OCI-LY1 (cell line): ENCODE measurements at regions not wholly inside any gene's neighbourhood (a gene's known extent, or its start where the extent isn't known, plus 50 kb on each side); places are given as distances from the start of the nearest gene placed in this dataset.

Experiments used
- EZH2 ChIP-seq: fragments of 200-600 bp; sonication (generic), shearing (Covaris generic); IDR thresholded peaks from 2 replicates; pipeline ENCODE4 v1.8.0; 2017; ENCODE audit warnings: borderline replicate concordance, mixed run types, mild to moderate bottlenecking, antibody characterized with exemption, low read length, moderate library complexity, mixed read lengths
- TF ChIP-seq, protein P1 (sequence below): fragments of 200-600 bp; sonication (generic), shearing (Covaris generic); IDR thresholded peaks from 2 replicates; pipeline ENCODE4 v1.5.1; 2017; ENCODE audit warnings: mild to moderate bottlenecking, antibody characterized with exemption, low read length, moderate library complexity, mixed read lengths

DNA sequence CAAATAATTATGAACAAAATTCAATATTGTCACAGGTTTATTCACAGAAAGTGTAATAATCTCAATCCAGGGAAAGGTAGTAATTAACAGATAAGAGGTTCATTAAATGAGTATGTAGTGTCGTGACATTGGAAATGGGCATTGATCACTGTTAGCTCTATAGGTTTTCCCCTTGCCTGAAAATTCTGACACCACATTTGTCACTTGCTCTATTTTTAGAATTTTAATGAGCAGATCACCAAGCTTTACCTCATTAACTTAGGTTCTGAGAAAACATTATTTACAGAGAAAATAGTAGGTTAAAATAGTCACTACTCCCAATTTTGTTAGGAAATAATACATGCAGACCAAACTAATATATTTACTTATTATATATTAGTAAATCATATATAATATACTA, 344.0 kb downstream of the DSC3 start:
- TF ChIP-seq, protein P1, sequence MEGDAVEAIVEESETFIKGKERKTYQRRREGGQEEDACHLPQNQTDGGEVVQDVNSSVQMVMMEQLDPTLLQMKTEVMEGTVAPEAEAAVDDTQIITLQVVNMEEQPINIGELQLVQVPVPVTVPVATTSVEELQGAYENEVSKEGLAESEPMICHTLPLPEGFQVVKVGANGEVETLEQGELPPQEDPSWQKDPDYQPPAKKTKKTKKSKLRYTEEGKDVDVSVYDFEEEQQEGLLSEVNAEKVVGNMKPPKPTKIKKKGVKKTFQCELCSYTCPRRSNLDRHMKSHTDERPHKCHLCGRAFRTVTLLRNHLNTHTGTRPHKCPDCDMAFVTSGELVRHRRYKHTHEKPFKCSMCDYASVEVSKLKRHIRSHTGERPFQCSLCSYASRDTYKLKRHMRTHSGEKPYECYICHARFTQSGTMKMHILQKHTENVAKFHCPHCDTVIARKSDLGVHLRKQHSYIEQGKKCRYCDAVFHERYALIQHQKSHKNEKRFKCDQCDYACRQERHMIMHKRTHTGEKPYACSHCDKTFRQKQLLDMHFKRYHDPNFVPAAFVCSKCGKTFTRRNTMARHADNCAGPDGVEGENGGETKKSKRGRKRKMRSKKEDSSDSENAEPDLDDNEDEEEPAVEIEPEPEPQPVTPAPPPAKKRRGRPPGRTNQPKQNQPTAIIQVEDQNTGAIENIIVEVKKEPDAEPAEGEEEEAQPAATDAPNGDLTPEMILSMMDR = no peak
- TF ChIP-seq EZH2 = no peak
